ENCODE measurements at regions not wholly inside any gene's neighbourhood (a gene's known extent, or its start where the extent isn't known, plus 50 kb on each side); places are given as distances from the start of the nearest gene placed in this dataset.

GRCh38 chr9:73446306-73446705 lies 294.6 kb downstream of the ANXA1 start:
- H3K36me3 ChIP-seq (ENCODE audit: control insufficient read depth in 3 of 3, insufficient read depth in 2 of 3, low read depth in 1 of 3, low read length in 3 of 3): no peaks in the 10 kb centered on the region
- H3K27me3 ChIP-seq (ENCODE audit: control insufficient read depth in 3 of 3, insufficient read depth in 3 of 3, low read length in 3 of 3): no peaks in the 10 kb centered on the region
- H3K27ac ChIP-seq (ENCODE audit: low read depth in 1 of 3, low read length in 2 of 3): no peak overlapping the region
- DNase-seq (no peak), FAIRE-seq (no peak)
- H3K9me3 ChIP-seq (ENCODE audit: control insufficient read depth in 2 of 2, insufficient read depth in 1 of 2, low read depth in 1 of 2, low read length in 1 of 2): no peaks in the 10 kb centered on the region
- H3K4me1 ChIP-seq (ENCODE audit: control insufficient read depth in 3 of 3, insufficient read depth in 2 of 3, low read depth in 1 of 3, low read length in 2 of 3): no peaks in the 10 kb centered on the region
- H3K4me3 ChIP-seq (ENCODE audit: low read depth in 1 of 3, low read length in 3 of 3): no peak overlapping the region

GRCh38 chr9:73451003-73451402 lies 299.3 kb downstream of the ANXA1 start:
- Histone ChIP-seq H3K27ac (ENCODE audit: low read depth in 1 of 3, low read length in 2 of 3) (no peak overlapping the region), H3K9me3 (ENCODE audit: control insufficient read depth in 2 of 2, insufficient read depth in 1 of 2, low read depth in 1 of 2, low read length in 1 of 2) (no peaks in the 10 kb centered on the region), H3K4me1 (ENCODE audit: control insufficient read depth in 3 of 3, insufficient read depth in 2 of 3, low read depth in 1 of 3, low read length in 2 of 3) (no peaks in the 10 kb centered on the region), H3K27me3 (ENCODE audit: control insufficient read depth in 3 of 3, insufficient read depth in 3 of 3, low read length in 3 of 3) (no peaks in the 10 kb centered on the region), H3K4me3 (ENCODE audit: low read depth in 1 of 3, low read length in 3 of 3) (no peak overlapping the region), H3K36me3 (ENCODE audit: control insufficient read depth in 3 of 3, insufficient read depth in 2 of 3, low read depth in 1 of 3, low read length in 3 of 3) (no peaks in the 10 kb centered on the region)
- 70 to 92% (median 81%) methylated on average over 2 of the region's 2 CpGs for WGBS, 3 donors
- DNase-seq (no peak), FAIRE-seq (no peak)

- no peak for DNase-seq
- Histone ChIP-seq H3K9me3 (ENCODE audit: control insufficient read depth in 2 of 2, insufficient read depth in 1 of 2, low read depth in 1 of 2, low read length in 1 of 2) (no peaks in the 10 kb centered on the region), H3K4me3 (ENCODE audit: low read depth in 1 of 3, low read length in 3 of 3) (no peak overlapping the region), H3K27ac (ENCODE audit: low read depth in 1 of 3, low read length in 2 of 3) (no peak overlapping the region), H3K36me3 (ENCODE audit: control insufficient read depth in 3 of 3, insufficient read depth in 2 of 3, low read depth in 1 of 3, low read length in 3 of 3) (no peaks in the 10 kb centered on the region), H3K27me3 (ENCODE audit: control insufficient read depth in 3 of 3, insufficient read depth in 3 of 3, low read length in 3 of 3) (no peaks in the 10 kb centered on the region), H3K4me1 (ENCODE audit: control insufficient read depth in 3 of 3, insufficient read depth in 2 of 3, low read depth in 1 of 3, low read length in 2 of 3) (no peaks in the 10 kb centered on the region)
- FAIRE-seq: no peak
These were observed 308.2 kb downstream of the ANXA1 start for GRCh38 chr9:73459817-73460216.

GRCh38 chr9:73468716-73469115 lies 317.1 kb downstream of the ANXA1 start:
- no peaks in the 10 kb centered on the region for H3K9me3 ChIP-seq (ENCODE audit: control insufficient read depth in 2 of 2, insufficient read depth in 1 of 2, low read depth in 1 of 2, low read length in 1 of 2)
- H3K4me3 ChIP-seq (ENCODE audit: low read depth in 1 of 3, low read length in 3 of 3): no peak overlapping the region
- H3K27ac ChIP-seq (ENCODE audit: low read depth in 1 of 3, low read length in 2 of 3): no peak overlapping the region
- WGBS, 3 donors: 92 to 100% (median 92%) methylated on average over 1 of the region's 1 CpG
- no peak for FAIRE-seq
- no peaks in the 10 kb centered on the region for H3K4me1 ChIP-seq (ENCODE audit: control insufficient read depth in 3 of 3, insufficient read depth in 2 of 3, low read depth in 1 of 3, low read length in 2 of 3)
- no peaks in the 10 kb centered on the region for H3K27me3 ChIP-seq (ENCODE audit: control insufficient read depth in 3 of 3, insufficient read depth in 3 of 3, low read length in 3 of 3)
- DNase-seq: no peak
- no peaks in the 10 kb centered on the region for H3K36me3 ChIP-seq (ENCODE audit: control insufficient read depth in 3 of 3, insufficient read depth in 2 of 3, low read depth in 1 of 3, low read length in 3 of 3)

GRCh38 chr9:73470766-73471165 lies 319.1 kb downstream of the ANXA1 start:
- FAIRE-seq (no peak), DNase-seq (no peak)
- no peak overlapping the region for H3K27ac ChIP-seq (ENCODE audit: low read depth in 1 of 3, low read length in 2 of 3)
- no peaks in the 10 kb centered on the region for H3K36me3 ChIP-seq (ENCODE audit: control insufficient read depth in 3 of 3, insufficient read depth in 2 of 3, low read depth in 1 of 3, low read length in 3 of 3)
- H3K4me3 ChIP-seq (ENCODE audit: low read depth in 1 of 3, low read length in 3 of 3): no peak overlapping the region
- no peaks in the 10 kb centered on the region for H3K27me3 ChIP-seq (ENCODE audit: control insufficient read depth in 3 of 3, insufficient read depth in 3 of 3, low read length in 3 of 3)
- no peaks in the 10 kb centered on the region for H3K9me3 ChIP-seq (ENCODE audit: control insufficient read depth in 2 of 2, insufficient read depth in 1 of 2, low read depth in 1 of 2, low read length in 1 of 2)
- no peaks in the 10 kb centered on the region for H3K4me1 ChIP-seq (ENCODE audit: control insufficient read depth in 3 of 3, insufficient read depth in 2 of 3, low read depth in 1 of 3, low read length in 2 of 3)
- WGBS, 3 donors: 63 to 64% (median 63%) methylated on average over 3 of the region's 3 CpGs

GRCh38 chr9:73474002-73474600 lies 322.4 kb downstream of the ANXA1 start:
- H3K27me3 ChIP-seq (ENCODE audit: control insufficient read depth in 3 of 3, insufficient read depth in 3 of 3, low read length in 3 of 3): no peaks in the 10 kb centered on the region
- H3K27ac ChIP-seq (ENCODE audit: low read depth in 1 of 3, low read length in 2 of 3): no peak overlapping the region
- FAIRE-seq: no peak
- no peaks in the 10 kb centered on the region for H3K9me3 ChIP-seq (ENCODE audit: control insufficient read depth in 2 of 2, insufficient read depth in 1 of 2, low read depth in 1 of 2, low read length in 1 of 2)
- H3K36me3 ChIP-seq (ENCODE audit: control insufficient read depth in 3 of 3, insufficient read depth in 2 of 3, low read depth in 1 of 3, low read length in 3 of 3): no peaks in the 10 kb centered on the region
- no peaks in the 10 kb centered on the region for H3K4me1 ChIP-seq (ENCODE audit: control insufficient read depth in 3 of 3, insufficient read depth in 2 of 3, low read depth in 1 of 3, low read length in 2 of 3)
- WGBS, 3 donors: 80 to 83% (median 82%) methylated on average over 14 of the region's 14 CpGs
- no peak overlapping the region for H3K4me3 ChIP-seq (ENCODE audit: low read depth in 1 of 3, low read length in 3 of 3)
- DNase-seq: no peak

- Histone ChIP-seq H3K9me3 (ENCODE audit: control insufficient read depth in 2 of 2, insufficient read depth in 1 of 2, low read depth in 1 of 2, low read length in 1 of 2) (no peaks in the 10 kb centered on the region), H3K4me1 (ENCODE audit: control insufficient read depth in 3 of 3, insufficient read depth in 2 of 3, low read depth in 1 of 3, low read length in 2 of 3) (no peaks in the 10 kb centered on the region), H3K36me3 (ENCODE audit: control insufficient read depth in 3 of 3, insufficient read depth in 2 of 3, low read depth in 1 of 3, low read length in 3 of 3) (no peaks in the 10 kb centered on the region), H3K27me3 (ENCODE audit: control insufficient read depth in 3 of 3, insufficient read depth in 3 of 3, low read length in 3 of 3) (no peaks in the 10 kb centered on the region), H3K4me3 (ENCODE audit: low read depth in 1 of 3, low read length in 3 of 3) (no peak overlapping the region), H3K27ac (ENCODE audit: low read depth in 1 of 3, low read length in 2 of 3) (no peak overlapping the region)
- FAIRE-seq: no peak
- WGBS, 3 donors: 89 to 94% (median 93%) methylated on average over 20 of the region's 20 CpGs
- DNase-seq: no peak
These were observed 323.0 kb downstream of the ANXA1 start for GRCh38 chr9:73474625-73475024.

GRCh38 chr9:73494894-73495293 lies 343.2 kb downstream of the ANXA1 start:
- H3K27me3 ChIP-seq (ENCODE audit: control insufficient read depth in 3 of 3, insufficient read depth in 3 of 3, low read length in 3 of 3): no peaks in the 10 kb centered on the region
- WGBS, 3 donors: 84 to 93% (median 92%) methylated on average over 5 of the region's 5 CpGs

GRCh38 chr9:73497796-73498195 lies 346.1 kb downstream of the ANXA1 start:
- FAIRE-seq: no peak
- no peaks in the 10 kb centered on the region for H3K4me1 ChIP-seq (ENCODE audit: control insufficient read depth in 3 of 3, insufficient read depth in 2 of 3, low read depth in 1 of 3, low read length in 2 of 3)
- 35 to 61% (median 42%) methylated on average over 2 of the region's 2 CpGs for WGBS, 3 donors
- no peak overlapping the region for H3K27ac ChIP-seq (ENCODE audit: low read depth in 1 of 3, low read length in 2 of 3)
- H3K9me3 ChIP-seq (ENCODE audit: control insufficient read depth in 2 of 2, insufficient read depth in 1 of 2, low read depth in 1 of 2, low read length in 1 of 2): peaks cover 0 to 5% of the 10 kb centered on the region in 2 donors
- no peaks in the 10 kb centered on the region for H3K27me3 ChIP-seq (ENCODE audit: control insufficient read depth in 3 of 3, insufficient read depth in 3 of 3, low read length in 3 of 3)
- no peak for DNase-seq
- no peaks in the 10 kb centered on the region for H3K36me3 ChIP-seq (ENCODE audit: control insufficient read depth in 3 of 3, insufficient read depth in 2 of 3, low read depth in 1 of 3, low read length in 3 of 3)
- no peak overlapping the region for H3K4me3 ChIP-seq (ENCODE audit: low read depth in 1 of 3, low read length in 3 of 3)

More at GRCh38 chr9:73494894-73495293, 343.2 kb downstream of the ANXA1 start:
- FAIRE-seq (no peak), DNase-seq (no peak)
- no peak overlapping the region for H3K27ac ChIP-seq (ENCODE audit: low read depth in 1 of 3, low read length in 2 of 3)
- no peak overlapping the region for H3K4me3 ChIP-seq (ENCODE audit: low read depth in 1 of 3, low read length in 3 of 3)
- H3K4me1 ChIP-seq (ENCODE audit: control insufficient read depth in 3 of 3, insufficient read depth in 2 of 3, low read depth in 1 of 3, low read length in 2 of 3): no peaks in the 10 kb centered on the region
- H3K36me3 ChIP-seq (ENCODE audit: control insufficient read depth in 3 of 3, insufficient read depth in 2 of 3, low read depth in 1 of 3, low read length in 3 of 3): no peaks in the 10 kb centered on the region
- peaks cover 0 to 5% of the 10 kb centered on the region in 2 donors for H3K9me3 ChIP-seq (ENCODE audit: control insufficient read depth in 2 of 2, insufficient read depth in 1 of 2, low read depth in 1 of 2, low read length in 1 of 2)
